Skin of body (tissue), 1 donor: ENCODE measurements at regions not wholly inside any gene's neighbourhood (a gene's known extent, or its start where the extent isn't known, plus 50 kb on each side); places are given as distances from the start of the nearest gene placed in this dataset.
"Not testable (repeated sequence)": the region's sequence is repeated elsewhere in the genome, so short reads cannot be mapped to it uniquely, and the experiment has no call there.

Experiments used
- DNase-seq: peaks from one replicate; lab custom pipeline; 2025; lab: John Stamatoyannopoulos, UW

GRCh38 chr2:56801214-56801613, 617.4 kb downstream of the CCDC85A start:
- no peak for DNase-seq

DNA sequence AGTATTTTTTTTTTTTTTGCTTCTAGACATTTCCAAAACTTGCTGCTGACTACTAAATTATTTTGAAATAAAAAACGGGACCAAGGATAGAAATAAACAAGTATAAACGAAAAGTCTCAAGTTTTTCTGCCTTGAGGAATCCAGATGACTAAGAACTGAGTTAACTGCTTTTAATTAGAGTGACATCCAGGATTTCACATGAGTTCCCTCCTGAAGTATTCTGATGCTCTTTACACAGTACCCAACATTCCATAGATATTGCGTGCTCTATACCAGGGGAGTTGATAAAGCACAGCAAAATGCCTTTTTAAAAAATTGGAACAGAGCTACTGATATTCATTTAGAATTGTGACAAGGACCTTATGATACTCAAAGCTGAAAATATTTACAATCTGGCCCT, 618.0 kb downstream of the CCDC85A start:
- no peak for DNase-seq

DNA sequence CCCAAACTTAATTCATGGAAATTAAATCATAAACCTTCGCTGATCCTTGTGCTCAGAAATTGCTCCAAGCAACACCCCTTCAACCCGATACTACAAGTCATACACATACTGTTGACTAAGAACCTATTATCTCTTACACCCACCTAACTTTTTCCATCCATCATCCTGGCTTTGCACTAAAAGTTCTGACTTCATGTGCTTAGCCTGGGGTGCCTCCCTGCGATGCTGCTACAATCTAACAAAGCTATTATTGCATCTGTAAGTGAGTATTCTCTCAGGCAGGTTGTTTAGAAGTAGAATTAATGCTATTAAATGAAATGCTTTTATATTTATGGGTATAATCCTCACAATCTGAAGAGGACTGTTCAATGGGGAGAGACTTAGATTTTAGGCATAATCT, 619.8 kb downstream of the CCDC85A start:
- DNase-seq, result no peak

GRCh38 chr2:56806924-56807323, 623.1 kb downstream of the CCDC85A start:
- DNase-seq, result no peak

DNA sequence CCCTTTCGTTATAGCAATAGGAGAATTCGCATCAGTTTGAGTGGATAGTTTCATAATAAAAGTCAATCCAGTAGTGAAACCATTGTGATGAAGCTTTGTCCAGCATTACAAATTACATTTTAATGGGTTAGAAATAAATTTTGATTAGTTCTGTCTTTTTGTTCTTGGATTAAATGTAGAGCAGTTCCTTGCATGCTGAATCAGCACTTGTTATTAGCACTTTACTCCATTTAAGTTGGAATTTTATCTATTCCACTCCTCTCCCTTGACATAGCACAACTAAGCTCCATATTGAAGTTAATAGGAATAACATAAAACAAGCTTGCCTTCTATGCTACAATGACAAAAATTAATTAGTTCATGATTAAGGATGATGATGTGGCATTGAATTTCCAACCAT, 624.1 kb downstream of the CCDC85A start:
- DNase-seq, result no peak

DNA sequence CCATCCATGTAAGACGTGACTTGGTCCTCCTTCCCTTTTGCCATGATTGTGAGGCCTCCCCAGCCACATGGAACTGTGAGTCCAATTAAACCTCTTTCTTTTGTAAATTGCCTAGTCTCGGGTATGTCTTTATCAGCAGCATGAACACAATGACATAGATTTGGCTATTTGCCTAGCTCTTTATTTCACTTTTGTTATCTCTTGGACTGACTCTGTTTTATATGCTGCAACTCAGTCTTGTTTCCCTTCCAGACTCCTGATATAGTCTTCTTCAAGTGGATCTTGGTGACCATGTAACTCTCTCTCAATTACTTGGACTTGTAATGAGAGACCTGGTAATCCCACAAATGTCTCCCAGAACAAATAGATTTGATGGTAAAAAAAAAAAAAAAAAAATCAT, 627.6 kb downstream of the CCDC85A start:
- no peak for DNase-seq

DNA sequence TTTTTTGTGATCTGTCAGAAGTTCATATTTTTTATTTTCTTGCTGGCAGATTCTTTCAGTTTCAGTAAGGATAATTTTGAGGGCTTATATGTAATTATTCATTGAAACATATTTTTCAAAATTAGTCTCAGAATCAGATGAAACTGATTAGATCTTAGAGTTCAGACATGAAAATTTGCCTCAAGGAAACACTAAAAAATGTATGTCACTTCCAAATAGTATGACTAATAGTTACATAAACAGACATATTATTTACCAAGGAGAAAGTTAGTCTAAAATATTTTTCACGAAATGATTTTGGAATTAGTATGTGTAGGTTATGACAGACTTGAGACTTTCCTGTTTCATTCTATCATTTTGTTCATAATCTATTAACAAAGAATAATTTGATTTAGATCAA, 628.6 kb downstream of the CCDC85A start:
- DNase-seq, result no peak

DNA sequence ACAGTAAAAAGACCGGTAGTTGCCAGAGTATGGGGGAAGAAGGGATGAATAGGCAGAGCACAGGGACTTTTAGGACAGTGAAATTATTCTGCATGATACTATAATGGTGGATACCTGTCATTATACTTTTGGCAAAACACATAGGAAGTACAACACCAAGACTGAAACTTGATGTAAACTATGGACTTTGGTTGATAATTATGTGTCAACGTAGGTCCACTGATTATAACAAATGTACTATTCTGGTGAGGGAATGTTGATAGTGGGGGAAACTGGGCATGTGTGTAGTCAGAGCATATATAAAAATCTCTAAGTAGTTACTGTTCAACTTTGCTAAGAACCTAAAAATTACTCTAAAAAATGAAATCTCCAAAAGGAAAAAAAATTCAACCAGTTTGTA, 629.7 kb downstream of the CCDC85A start:
- no peak for DNase-seq

GRCh38 chr2:56816666-56817065, 632.9 kb downstream of the CCDC85A start:
- DNase-seq, result no peak

GRCh38 chr2:56831780-56832179, 648.0 kb downstream of the CCDC85A start:
- no peak for DNase-seq

GRCh38 chr2:56834686-56835085, 650.9 kb downstream of the CCDC85A start:
- no peak for DNase-seq

GRCh38 chr2:56840009-56840408, 656.2 kb downstream of the CCDC85A start:
- not testable (repeated sequence) for DNase-seq

GRCh38 chr2:56860991-56861390, 677.2 kb downstream of the CCDC85A start:
- no peak for DNase-seq

DNA sequence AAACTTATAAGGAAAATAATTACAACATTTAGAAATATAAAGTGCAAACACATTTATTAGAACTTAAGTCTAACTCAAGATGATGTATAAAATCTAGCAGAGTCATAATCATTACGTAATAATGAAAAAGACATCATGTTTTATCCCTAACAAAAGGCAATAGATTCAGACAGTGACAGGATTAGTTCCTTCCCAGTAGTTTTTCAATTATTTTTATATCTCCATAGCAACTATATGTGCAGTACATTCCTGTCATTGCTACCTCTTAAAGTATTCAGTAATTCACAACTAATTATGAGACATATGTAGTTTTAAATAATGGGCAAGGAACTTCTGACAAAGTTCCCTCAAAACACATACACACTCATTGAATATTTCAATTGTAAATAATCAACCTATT, 687.9 kb downstream of the CCDC85A start:
- DNase-seq, result no peak

- no peak for DNase-seq
These were observed 690.9 kb downstream of the CCDC85A start for GRCh38 chr2:56874717-56875116.

DNA sequence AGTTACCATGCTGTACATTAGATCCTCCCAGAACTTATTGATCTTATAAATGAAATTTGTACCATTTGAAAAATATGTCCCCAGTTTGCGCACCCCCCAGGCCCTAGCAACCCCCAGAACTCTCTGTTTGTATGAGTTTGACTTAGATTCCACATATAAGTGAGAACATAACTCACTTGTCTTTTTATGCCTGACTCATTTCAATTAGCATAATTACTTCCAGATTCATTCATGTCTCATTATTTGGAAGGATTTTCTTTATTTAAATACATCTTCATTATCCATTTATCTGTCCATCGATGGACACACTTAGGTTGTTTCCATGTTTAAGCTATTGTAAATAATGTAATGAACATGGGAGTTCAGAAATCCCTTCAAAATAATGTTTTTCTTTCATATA, 705.9 kb downstream of the CCDC85A start:
- DNase-seq, result no peak

DNA sequence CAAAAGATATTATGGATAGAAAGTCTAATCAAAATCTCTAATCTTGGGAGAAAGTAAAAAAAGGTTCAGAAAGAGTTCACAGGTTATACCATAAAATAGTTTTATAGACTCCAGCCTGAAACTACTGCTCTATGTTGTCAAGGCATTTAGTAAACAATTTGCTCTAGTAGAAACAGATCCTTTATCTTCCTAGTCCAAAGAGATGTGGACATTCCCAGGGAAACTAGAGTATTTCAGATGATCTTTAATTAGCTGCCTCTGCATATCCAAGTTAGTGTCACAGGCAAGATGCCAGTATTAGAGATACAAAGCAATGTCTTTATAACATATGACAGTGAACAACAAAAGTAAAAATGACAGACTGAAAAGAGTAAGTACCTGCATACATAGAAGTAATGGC, 708.6 kb downstream of the CCDC85A start:
- DNase-seq, result no peak

GRCh38 chr2:56898986-56899385, 715.2 kb downstream of the CCDC85A start:
- DNase-seq, result no peak

- no peak for DNase-seq
These were observed 728.7 kb downstream of the CCDC85A start for GRCh38 chr2:56912490-56912889.

GRCh38 chr2:56918790-56919189, 735.0 kb downstream of the CCDC85A start:
- no peak for DNase-seq

- no peak for DNase-seq
These were observed 750.2 kb downstream of the CCDC85A start for GRCh38 chr2:56933976-56934375.

DNA sequence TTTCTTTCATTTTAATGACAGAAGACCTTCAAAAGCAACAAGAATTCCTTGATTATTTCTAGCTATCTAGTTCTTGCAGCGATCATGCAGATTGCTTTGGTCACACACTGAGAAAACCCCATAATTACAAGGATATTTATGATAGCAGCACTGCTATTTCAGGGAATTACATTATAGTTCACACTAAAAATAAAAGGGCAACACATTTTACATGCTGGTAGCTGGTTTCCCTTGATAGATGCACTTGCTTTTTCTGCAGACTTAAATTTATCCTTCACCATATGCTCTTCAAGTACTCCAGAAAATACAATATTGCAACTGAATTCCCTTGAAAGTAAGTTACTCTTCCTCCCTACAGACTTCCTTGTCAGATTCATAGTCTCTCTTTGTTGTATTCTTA, 751.1 kb downstream of the CCDC85A start:
- no peak for DNase-seq

DNA sequence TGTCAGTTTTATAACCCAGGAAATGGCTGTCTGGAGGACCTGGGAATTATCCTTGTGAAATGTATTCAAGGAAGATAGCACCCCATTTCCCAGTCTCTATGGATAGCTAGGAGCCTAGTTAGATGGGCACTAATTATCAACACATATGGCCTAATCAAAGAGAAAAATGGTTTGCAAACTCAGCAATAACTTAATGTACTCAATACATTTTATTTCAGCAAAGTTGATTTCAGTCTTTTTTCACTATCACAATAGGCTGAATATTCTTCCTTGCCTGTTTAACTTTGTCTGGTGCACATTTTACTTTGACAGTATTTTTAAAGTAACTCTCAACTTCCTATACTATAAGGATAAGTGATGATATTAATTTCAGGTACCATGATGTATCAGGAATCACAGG, 756.3 kb downstream of the CCDC85A start:
- no peak for DNase-seq

DNA sequence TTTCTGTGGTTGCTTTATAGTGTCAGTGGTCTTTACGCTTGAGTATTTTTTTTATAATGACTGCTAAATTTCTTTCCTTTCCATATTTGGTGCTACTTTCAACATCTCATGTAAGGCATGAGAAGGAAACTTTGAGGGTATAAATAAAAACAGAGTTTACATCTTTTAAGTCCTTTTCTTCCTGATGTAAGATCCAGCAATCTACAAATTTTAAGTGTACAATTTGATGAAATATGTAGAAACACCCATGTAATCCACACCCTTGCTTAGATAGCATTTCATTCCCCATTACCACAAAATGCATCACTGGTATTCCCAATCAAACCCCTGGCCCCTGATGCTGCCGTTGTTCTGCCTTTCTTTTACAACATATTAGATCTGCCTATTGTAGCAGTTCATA, 769.1 kb downstream of the CCDC85A start:
- DNase-seq, result no peak

DNA sequence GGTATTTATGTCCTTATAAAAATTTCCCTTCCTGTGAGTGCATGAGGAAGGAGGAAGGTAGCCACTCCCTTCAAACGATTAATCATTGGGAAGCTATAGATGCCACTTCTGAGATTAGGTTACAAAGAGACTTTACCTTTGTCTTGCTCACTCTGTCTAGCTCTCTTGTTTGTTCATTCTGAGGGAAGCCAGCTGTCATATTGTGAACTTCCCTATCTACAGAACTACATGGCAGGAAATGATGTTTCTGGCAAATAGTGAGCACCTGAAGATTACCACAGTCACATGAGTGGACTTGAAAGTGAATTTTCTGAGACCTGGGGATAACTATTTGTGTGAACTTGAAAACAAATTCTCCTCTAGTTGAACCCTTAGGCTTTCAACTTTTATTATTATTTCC, 776.8 kb downstream of the CCDC85A start:
- DNase-seq, result no peak
